MCF 10A (cell line): ENCODE measurements at regions not wholly inside any gene's neighbourhood (a gene's known extent, or its start where the extent isn't known, plus 50 kb on each side); places are given as distances from the start of the nearest gene placed in this dataset.

Experiments
- BruUV-seq: library from RNA; stranded (reverse); fragments of 400-500 nt; replicated peaks from 2 replicates; lab custom pipeline; 2021; lab: Mats Ljungman, UMichigan
- CTCF ChIA-PET: fragments of 300-600 bp; sonication (Branson Sonifier 250); formaldehyde crosslinking; extraction: SDS; loops from one replicate; lab custom pipeline; 2021; ENCODE audit warnings: antibody characterized with exemption, inconsistent platforms; lab: Yijun Ruan, JAX
- POLR2A ChIA-PET: fragments of 300-600, 350-650 bp; sonication (Branson Sonifier 250); formaldehyde crosslinking; extraction: SDS; loops from one replicate; lab custom pipeline; 2020; ENCODE audit warnings: antibody characterized with exemption, inconsistent platforms; lab: Yijun Ruan, JAX
- DNase-seq: peaks from one replicate; pipeline ENCODE4 v3.0.0-alpha.2; 2018; ENCODE audit not compliant: unreplicated experiment
- H3K27ac Mint-ChIP-seq: one replicate; pipeline ENCODE4 v1.8.0; 2022; ENCODE audit warnings: mild to moderate bottlenecking, low read depth, mixed read lengths; ENCODE audit not compliant: unreplicated experiment
- H3K27me3 Mint-ChIP-seq: one replicate; pipeline ENCODE4 v1.8.0; 2022; ENCODE audit warnings: mixed read lengths; ENCODE audit not compliant: insufficient read depth, unreplicated experiment
- H3K36me3 Mint-ChIP-seq: one replicate; pipeline ENCODE4 v1.8.0; 2022; ENCODE audit warnings: mild to moderate bottlenecking, moderate library complexity, mixed read lengths; ENCODE audit not compliant: insufficient read depth, unreplicated experiment
- H3K4me1 Mint-ChIP-seq: one replicate; pipeline ENCODE4 v1.8.0; 2022; ENCODE audit warnings: mixed read lengths; ENCODE audit not compliant: insufficient read depth, unreplicated experiment
- H3K4me3 Mint-ChIP-seq: one replicate; pipeline ENCODE4 v1.8.0; 2022; ENCODE audit warnings: mild to moderate bottlenecking, moderate library complexity, mixed read lengths; ENCODE audit not compliant: unreplicated experiment
- H3K9me3 Mint-ChIP-seq: one replicate; pipeline ENCODE4 v1.8.0; 2022; ENCODE audit warnings: mixed read lengths; ENCODE audit not compliant: unreplicated experiment
- CTCF ChIP-seq: fragments of 200-600 bp; IDR thresholded peaks from one replicate; pipeline ENCODE4 v1.8.0; 2022; ENCODE audit warnings: antibody characterized with exemption, mild to moderate bottlenecking; ENCODE audit not compliant: unreplicated experiment
- intact Hi-C: fragments of 100-400 bp; cut with micrococcal nuclease; formaldehyde crosslinking; loops from 2 replicates; pipeline ENCODE4 v1.14.1; 2022

- H3K36me3 Mint-ChIP-seq: no peaks in the 10 kb centered on the region
Measured at GRCh38 chr2:217294211-217294610, 434.3 kb upstream of the TNP1 start.

GRCh38 chr2:217293607-217294006 is 433.7 kb upstream of the TNP1 start:
- intact Hi-C loops: no loop called here
- no peak overlapping the region for H3K27ac Mint-ChIP-seq
- H3K9me3 Mint-ChIP-seq: peaks cover 12% of the 10 kb centered on the region
- POLR2A ChIA-PET: no interaction called here
- CTCF ChIA-PET: no interaction called here
- no peaks in the 10 kb centered on the region for H3K4me1 Mint-ChIP-seq
- H3K36me3 Mint-ChIP-seq: no peaks in the 10 kb centered on the region
- no peak for DNase-seq
- H3K27me3 Mint-ChIP-seq: no peaks in the 10 kb centered on the region
- no peak for TF ChIP-seq CTCF
- no peak overlapping the region for H3K4me3 Mint-ChIP-seq
- no TSS peak for BruUV-seq

More at GRCh38 chr2:217294211-217294610, 434.3 kb upstream of the TNP1 start:
- no peak overlapping the region for H3K4me3 Mint-ChIP-seq
- DNase-seq: no peak
- CTCF ChIA-PET: no interaction called here
- no peak for TF ChIP-seq CTCF
- peaks cover 12% of the 10 kb centered on the region for H3K9me3 Mint-ChIP-seq
- no peaks in the 10 kb centered on the region for H3K27me3 Mint-ChIP-seq
- intact Hi-C loops: no loop called here
- H3K4me1 Mint-ChIP-seq: no peaks in the 10 kb centered on the region
- BruUV-seq: no TSS peak
- H3K27ac Mint-ChIP-seq: no peak overlapping the region
- POLR2A ChIA-PET: interaction anchor here (1.3 kb wide), 1 partner anchor 20 kb away, joined by 4 read pairs; no protein-coding TSS in a partner anchor

- DNase-seq: no peak
- Mint-ChIP-seq H3K27ac (no peak overlapping the region), H3K9me3 (peaks cover 12% of the 10 kb centered on the region), H3K36me3 (no peaks in the 10 kb centered on the region), H3K4me3 (no peak overlapping the region), H3K27me3 (no peaks in the 10 kb centered on the region), H3K4me1 (no peaks in the 10 kb centered on the region)
- BruUV-seq: no TSS peak
- TF ChIP-seq CTCF: no peak
- ChIA-PET CTCF (no interaction called here), POLR2A (no interaction called here)
- intact Hi-C loops: no loop called here
Measured at GRCh38 chr2:217293046-217293445, 433.2 kb upstream of the TNP1 start.

- Mint-ChIP-seq H3K9me3 (peaks cover under 1% of the 10 kb centered on the region), H3K27me3 (no peaks in the 10 kb centered on the region), H3K27ac (no peak overlapping the region), H3K4me3 (no peak overlapping the region), H3K36me3 (no peaks in the 10 kb centered on the region), H3K4me1 (no peaks in the 10 kb centered on the region)
- ChIA-PET CTCF (interaction anchor here (0.9 kb wide), 1 partner anchor 144 kb away, joined by 4 read pairs; no protein-coding TSS in a partner anchor), POLR2A (no interaction called here)
- no TSS peak for BruUV-seq
- DNase-seq: no peak
- intact Hi-C loops: no loop called here
- no peak for TF ChIP-seq CTCF
Measured at GRCh38 chr2:217291259-217291658, 431.4 kb upstream of the TNP1 start.
